GM21447 (cell line): ENCODE measurements at regions not wholly inside any gene's neighbourhood (a gene's known extent, or its start where the extent isn't known, plus 50 kb on each side); places are given as distances from the start of the nearest gene placed in this dataset.

Source experiments
- ATAC-seq: cut with Tn5 transposase; IDR thresholded peaks from one replicate; pipeline ENCODE4 v1.9.1; 2021; ENCODE audit not compliant: unreplicated experiment

- ATAC-seq: no peak
Measured at GRCh38 chr3:159441279-159441678, 547.4 kb upstream of the IL12A start.

DNA sequence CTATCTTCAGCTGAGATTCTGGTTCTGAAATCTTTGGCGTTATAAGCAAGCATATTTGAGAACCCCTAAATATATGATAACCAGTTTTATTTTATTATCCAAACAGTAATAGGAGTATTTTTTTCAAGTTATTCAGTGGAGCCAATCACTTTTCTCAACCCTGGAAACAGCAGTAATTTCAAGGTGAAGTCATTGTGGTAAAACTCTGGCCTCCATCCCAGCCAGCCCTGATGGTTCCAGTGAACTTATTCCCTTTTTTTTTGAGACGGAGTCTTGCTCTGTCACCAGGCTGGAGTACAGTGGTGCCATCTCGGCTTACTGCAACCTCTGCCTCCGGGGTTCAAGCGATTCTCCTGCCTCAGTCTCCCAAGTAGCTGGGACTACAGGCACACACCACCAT lies 545.4 kb upstream of the IL12A start:
- ATAC-seq: no peak

GRCh38 chr3:159447841-159448240 lies 540.8 kb upstream of the IL12A start:
- ATAC-seq: no peak

DNA sequence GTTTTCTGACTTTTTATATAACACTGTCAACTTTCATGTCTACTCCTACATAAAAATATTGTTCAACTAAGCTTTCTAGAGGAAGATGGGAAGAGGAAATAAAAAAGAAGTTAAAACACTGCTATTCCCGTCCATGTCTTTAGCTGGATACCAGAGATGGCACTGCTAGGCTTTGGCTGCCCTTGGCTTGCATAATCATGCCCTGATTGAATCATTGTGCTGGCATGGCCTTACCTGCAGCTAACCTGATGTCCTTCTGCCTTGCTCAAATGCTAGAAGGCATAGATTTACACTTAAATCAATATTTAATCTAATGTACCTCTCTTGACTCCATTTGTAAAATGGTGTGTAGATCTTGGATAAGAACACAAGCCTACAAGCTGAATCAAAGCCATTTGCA lies 539.7 kb upstream of the IL12A start:
- ATAC-seq: no peak

- no peak for ATAC-seq
Measured at GRCh38 chr3:159451067-159451466, 537.6 kb upstream of the IL12A start.

DNA sequence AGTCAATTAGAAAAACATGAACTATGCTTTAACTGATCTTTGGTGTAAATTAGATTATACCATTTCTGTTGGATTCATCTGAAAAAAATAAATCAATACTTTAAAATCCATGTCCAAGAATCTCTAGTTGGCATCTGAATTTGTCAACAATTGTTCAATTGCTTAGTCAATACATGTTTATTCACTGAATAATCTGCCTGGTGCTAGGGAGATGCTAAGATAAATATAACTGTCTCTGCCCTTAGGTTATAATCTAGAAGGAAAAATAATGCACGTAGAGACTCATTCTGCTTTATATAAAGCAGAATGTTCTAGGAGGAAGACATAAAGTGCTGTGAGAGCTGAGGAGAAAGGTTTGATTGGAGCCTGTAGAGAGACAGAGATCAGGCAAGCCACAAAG lies 537.2 kb upstream of the IL12A start:
- ATAC-seq: no peak

DNA sequence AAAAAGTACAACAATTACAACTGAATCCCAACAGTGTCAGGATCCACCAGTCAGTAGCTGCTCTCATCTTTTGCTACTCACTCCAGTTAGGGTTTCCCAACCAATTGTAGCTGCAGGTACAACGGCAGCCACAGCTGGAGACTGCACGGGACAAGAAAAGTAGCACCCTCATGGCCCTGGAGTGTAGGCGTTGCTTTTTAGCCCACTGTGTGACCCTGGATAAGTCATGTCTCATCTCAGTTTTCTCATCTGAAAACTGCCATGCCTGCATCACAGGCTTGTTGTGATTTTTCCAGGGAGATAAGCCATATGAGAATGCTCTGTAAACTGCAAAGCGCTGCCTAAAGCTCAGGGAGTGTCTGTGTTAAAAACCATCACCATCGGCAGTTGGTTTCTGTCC lies 535.6 kb upstream of the IL12A start:
- no peak for ATAC-seq

DNA sequence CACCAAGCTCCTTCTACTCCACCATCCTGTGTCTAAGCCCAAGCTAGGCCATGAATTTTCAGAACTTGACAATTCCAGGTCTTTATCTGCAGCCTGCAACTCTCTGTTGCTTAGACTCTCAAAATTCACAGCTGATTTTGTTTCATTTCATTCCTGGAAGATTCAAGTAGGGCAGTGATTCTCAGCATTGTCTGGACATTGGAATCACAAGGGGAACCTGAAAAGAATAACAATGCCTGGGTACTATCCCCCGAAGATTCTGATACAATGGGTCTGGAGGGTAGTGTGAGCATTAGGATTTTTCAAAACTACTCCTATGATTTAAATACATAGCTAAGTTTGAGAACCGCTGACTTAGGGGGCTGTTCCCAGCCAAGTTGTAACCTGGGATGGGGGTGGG lies 534.7 kb upstream of the IL12A start:
- ATAC-seq: no peak

- no peak for ATAC-seq
Measured at GRCh38 chr3:159455741-159456181, 532.9 kb upstream of the IL12A start.

GRCh38 chr3:159458010-159458409 lies 530.6 kb upstream of the IL12A start:
- ATAC-seq: no peak

- ATAC-seq: no peak
Measured at GRCh38 chr3:159458982-159459381, 529.7 kb upstream of the IL12A start.

GRCh38 chr3:159472611-159473010 lies 516.0 kb upstream of the IL12A start:
- ATAC-seq: no peak

- no peak for ATAC-seq
Measured at GRCh38 chr3:159473206-159473605, 515.4 kb upstream of the IL12A start.

DNA sequence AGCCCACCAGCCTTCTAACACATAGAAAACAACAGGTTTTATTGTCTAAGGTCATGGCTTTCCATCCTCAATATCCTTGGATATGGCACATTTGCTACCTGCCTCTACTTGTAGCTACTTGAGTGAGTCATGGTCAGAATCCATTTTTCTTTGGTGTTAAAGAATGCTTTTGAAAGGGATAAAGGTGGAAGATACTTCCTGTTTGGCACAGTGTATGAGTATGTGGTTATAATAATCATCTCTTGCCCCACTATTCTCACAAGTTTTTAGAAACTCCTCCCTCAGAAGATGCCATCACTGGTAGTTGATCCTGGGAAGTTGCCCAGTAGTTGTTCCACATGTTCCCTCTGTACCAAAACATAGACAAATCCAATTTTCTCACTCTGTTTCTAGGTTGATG lies 508.6 kb upstream of the IL12A start:
- ATAC-seq: no peak

- no peak for ATAC-seq
Measured at GRCh38 chr3:159482241-159482993, 506.2 kb upstream of the IL12A start.

DNA sequence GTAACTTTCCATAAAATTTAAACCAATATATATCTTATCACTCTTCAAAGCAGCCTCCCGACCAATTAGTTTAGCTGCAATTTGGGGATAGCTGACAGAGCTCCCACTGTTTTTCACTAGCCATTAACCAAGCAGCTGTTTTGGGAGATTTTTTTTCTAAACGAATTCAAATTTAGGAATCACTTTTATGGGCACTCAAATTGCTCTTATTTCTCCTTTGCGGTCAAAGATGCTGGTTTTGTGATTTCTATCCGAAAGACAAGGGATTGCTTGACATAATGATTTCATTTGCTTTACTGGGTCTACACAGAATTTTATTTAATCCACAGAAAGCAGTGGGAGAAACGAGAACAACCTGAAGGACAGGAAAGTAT lies 505.7 kb upstream of the IL12A start:
- no peak for ATAC-seq

- ATAC-seq: no peak
Measured at GRCh38 chr3:159486580-159486979, 502.1 kb upstream of the IL12A start.

- no peak for ATAC-seq
Measured at GRCh38 chr3:159487304-159487703, 501.3 kb upstream of the IL12A start.

DNA sequence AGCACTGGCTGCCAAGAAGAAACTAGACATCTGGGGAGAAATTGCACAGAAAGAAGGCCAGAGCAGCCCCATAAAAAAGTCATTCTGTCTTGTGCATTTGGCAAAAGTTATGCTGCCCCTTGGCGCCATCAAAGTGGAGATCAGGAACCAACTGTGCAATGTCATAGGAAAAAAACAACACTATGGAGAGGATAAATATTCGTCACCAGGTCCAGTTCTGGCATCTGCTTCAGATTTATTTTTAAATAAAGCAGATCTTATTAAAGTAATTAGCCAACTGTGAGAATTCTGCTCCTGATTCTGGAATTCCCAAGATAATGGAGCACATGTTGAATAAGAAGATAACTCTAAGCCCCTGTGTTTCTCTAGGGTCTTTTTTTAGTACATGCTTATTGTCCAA lies 500.0 kb upstream of the IL12A start:
- ATAC-seq: no peak

DNA sequence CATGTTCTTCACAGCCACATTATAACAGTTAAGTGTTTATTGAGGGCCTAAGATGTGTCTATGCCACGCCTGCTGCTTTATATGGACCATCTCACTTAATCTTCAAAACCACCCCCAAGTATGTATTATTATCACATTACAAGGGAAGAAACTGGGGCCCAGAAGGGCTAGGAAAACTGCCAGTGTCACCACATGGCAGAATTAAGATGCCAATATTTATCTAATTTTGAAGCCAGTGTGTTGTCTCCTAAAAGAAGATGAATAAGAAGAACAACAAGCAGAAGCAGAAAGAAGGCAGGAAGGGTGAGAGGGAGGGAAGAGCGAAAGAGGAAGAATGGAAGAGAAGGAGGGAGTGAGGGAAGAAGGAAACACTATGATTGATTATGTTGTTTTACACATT lies 491.3 kb upstream of the IL12A start:
- ATAC-seq: no peak

DNA sequence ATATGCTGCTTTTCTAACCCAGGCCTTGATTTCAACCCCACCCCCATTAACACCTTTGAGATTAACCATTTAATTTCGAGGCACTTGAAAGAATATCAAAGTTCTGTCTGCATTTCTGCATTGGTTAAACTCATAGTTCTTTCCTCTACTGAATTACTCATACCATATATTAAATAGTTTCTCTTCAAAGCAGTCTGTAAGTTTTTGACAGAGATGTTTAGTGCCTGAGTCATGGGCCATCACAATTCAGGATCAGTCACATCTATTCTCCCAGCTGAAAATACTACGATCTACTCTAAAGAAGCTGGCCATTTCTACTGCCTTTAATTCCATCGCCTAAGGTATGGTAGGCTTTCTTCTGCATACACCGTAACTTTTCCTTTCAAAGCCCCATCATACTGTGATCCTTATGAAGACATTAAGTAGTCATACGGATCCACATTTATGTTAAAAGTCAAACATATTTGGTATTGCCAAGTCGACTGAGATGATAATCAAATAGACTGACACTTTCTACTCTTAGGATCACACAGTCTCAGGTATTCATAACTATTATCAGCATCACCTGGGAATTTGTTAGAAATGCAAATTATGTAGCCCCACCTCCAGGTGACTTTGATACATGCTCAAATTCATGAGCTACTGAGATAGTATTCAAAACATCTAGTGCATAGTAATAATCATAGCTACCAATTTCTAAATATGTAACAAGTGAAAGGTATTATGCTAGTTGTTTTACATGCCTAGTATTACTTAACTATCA lies 489.4 kb upstream of the IL12A start:
- ATAC-seq: no peak

- ATAC-seq: no peak
Measured at GRCh38 chr3:159501029-159501428, 487.6 kb upstream of the IL12A start.

GRCh38 chr3:159502986-159503385 lies 485.6 kb upstream of the IL12A start:
- ATAC-seq: no peak
